Endodermal cell (in vitro differentiated cells): ENCODE measurements at regions not wholly inside any gene's neighbourhood (a gene's known extent, or its start where the extent isn't known, plus 50 kb on each side); places are given as distances from the start of the nearest gene placed in this dataset.

Experiments
- DNase-seq: peaks from one replicate; pipeline ENCODE4 v3.0.0-alpha.2; 2017
- H3K27ac ChIP-seq: 2 replicates; pipeline ENCODE4 v1.5.1; 2013; ENCODE audit warnings: mild to moderate bottlenecking, low read depth, low read length, moderate library complexity
- H3K27me3 ChIP-seq: 2 replicates; pipeline ENCODE4 v1.6.1; 2013; ENCODE audit warnings: mild to moderate bottlenecking, low read length, moderate library complexity; ENCODE audit not compliant: insufficient read depth, control insufficient read depth, poor library complexity, severe bottlenecking
- H3K36me3 ChIP-seq: 2 replicates; pipeline ENCODE4 v1.7.0; 2013; ENCODE audit warnings: mild to moderate bottlenecking, low read length, moderate library complexity; ENCODE audit not compliant: control insufficient read depth, insufficient read depth
- H3K4me1 ChIP-seq: one replicate; pipeline ENCODE4 v1.7.0; 2013; ENCODE audit warnings: low read length; ENCODE audit not compliant: control insufficient read depth, insufficient read depth
- H3K4me3 ChIP-seq: 2 replicates; pipeline ENCODE4 v1.5.1; 2013; ENCODE audit warnings: mild to moderate bottlenecking, low read length, moderate library complexity
- H3K9ac ChIP-seq: 2 replicates; pipeline ENCODE4 v1.6.1; 2013; ENCODE audit warnings: mild to moderate bottlenecking, low read length, moderate library complexity; ENCODE audit not compliant: poor library complexity, severe bottlenecking; ENCODE audit errors: extremely low read depth
- H3K9me3 ChIP-seq: 2 replicates; pipeline ENCODE4 v1.6.1; 2013; ENCODE audit warnings: mild to moderate bottlenecking, low read length, moderate library complexity; ENCODE audit not compliant: control insufficient read depth
- H3K27ac Mint-ChIP-seq: 2 replicates; pipeline ENCODE4 v1.8.0; 2020; ENCODE audit warnings: mixed read lengths
- H3K27me3 Mint-ChIP-seq: 2 replicates; pipeline ENCODE4 v1.8.0; 2021; ENCODE audit warnings: mild to moderate bottlenecking, mixed read lengths; ENCODE audit not compliant: insufficient read depth
- H3K36me3 Mint-ChIP-seq: 2 replicates; pipeline ENCODE4 v1.8.0; 2020; ENCODE audit warnings: low read depth, mixed read lengths
- H3K4me1 Mint-ChIP-seq: 2 replicates; pipeline ENCODE4 v1.8.0; 2020; ENCODE audit warnings: mixed read lengths
- H3K4me3 Mint-ChIP-seq: 2 replicates; pipeline ENCODE4 v1.8.0; 2020; ENCODE audit warnings: mild to moderate bottlenecking, moderate library complexity, mixed read lengths
- H3K9me3 Mint-ChIP-seq: 2 replicates; pipeline ENCODE4 v1.8.0; 2020; ENCODE audit warnings: mild to moderate bottlenecking, mixed read lengths
- CTCF ChIP-seq: fragments of 200-600 bp; sonication (generic); conservative IDR thresholded peaks from 2 replicates; pipeline ENCODE4 v1.5.0; 2021; ENCODE audit warnings: antibody characterized with exemption, mild to moderate bottlenecking
- WGBS, 2 experiments: methylation state at CpG; one replicate each; pipeline versions ENCODE4 v1.1.5 to v1.1.7; 2013; ENCODE audit warnings: missing lambda C conversion rate in 2 of 2, mixed read lengths in 1 of 2; ENCODE audit not compliant: insufficient coverage in 1 of 2, insufficient read length in 1 of 2; 5-methylcytosine and 5-hydroxymethylcytosine counted together

- no peak for TF ChIP-seq CTCF
- Histone ChIP-seq H3K4me1 (peaks cover 6% of the 10 kb centered on the region), H3K27ac (no peak overlapping the region), H3K27me3 (no peaks in the 10 kb centered on the region), H3K9me3 (no peaks in the 10 kb centered on the region), H3K36me3 (no peaks in the 10 kb centered on the region), H3K4me3 (no peak overlapping the region), H3K9ac (no peak overlapping the region)
- no peak overlapping the region for H3K4me3 Mint-ChIP-seq
- DNase-seq, result no peak
- H3K27ac Mint-ChIP-seq, result no peak overlapping the region
- 40 to 100% methylated on average over 1 of the region's 1 CpG for WGBS, 2 experiments
- H3K4me1 Mint-ChIP-seq, result peaks cover 15% of the 10 kb centered on the region
- peaks cover 16% of the 10 kb centered on the region for H3K27me3 Mint-ChIP-seq
- peaks cover 46% of the 10 kb centered on the region for H3K9me3 Mint-ChIP-seq
- H3K36me3 Mint-ChIP-seq, result peaks cover 3% of the 10 kb centered on the region
These were observed 123.9 kb downstream of the GPR65 start for GRCh38 chr14:88128816-88129215.

- Mint-ChIP-seq H3K27me3 (peaks cover 21% of the 10 kb centered on the region), H3K36me3 (peaks cover 3% of the 10 kb centered on the region), H3K27ac (peak overlapping the region; percentile 40), H3K4me3 (no peak overlapping the region), H3K9me3 (peaks cover 48% of the 10 kb centered on the region), H3K4me1 (peaks cover 15% of the 10 kb centered on the region)
- 67 to 76% methylated on average over 1 to 2 of the region's 2 CpGs for WGBS, 2 experiments
- H3K4me1 ChIP-seq, result peaks cover 6% of the 10 kb centered on the region
- H3K4me3 ChIP-seq, result no peak overlapping the region
- DNase-seq, result no peak
- peak; percentile 57 for TF ChIP-seq CTCF
- H3K36me3 ChIP-seq, result no peaks in the 10 kb centered on the region
- H3K9me3 ChIP-seq, result no peaks in the 10 kb centered on the region
- H3K9ac ChIP-seq, result no peak overlapping the region
- H3K27me3 ChIP-seq, result no peaks in the 10 kb centered on the region
- H3K27ac ChIP-seq, result no peak overlapping the region
These were observed 124.5 kb downstream of the GPR65 start for GRCh38 chr14:88129306-88130056.

- H3K9ac ChIP-seq, result no peak overlapping the region
- WGBS, 2 experiments, result 91 to 100% methylated on average over 1 to 2 of the region's 2 CpGs
- H3K4me1 ChIP-seq, result peaks cover 6% of the 10 kb centered on the region
- Mint-ChIP-seq H3K9me3 (peaks cover 48% of the 10 kb centered on the region), H3K4me1 (peaks cover 15% of the 10 kb centered on the region), H3K27ac (peak overlapping the region; percentile 40), H3K4me3 (no peak overlapping the region), H3K27me3 (peaks cover 22% of the 10 kb centered on the region), H3K36me3 (peaks cover 3% of the 10 kb centered on the region)
- no peak for DNase-seq
- no peak overlapping the region for H3K27ac ChIP-seq
- no peak overlapping the region for H3K4me3 ChIP-seq
- no peaks in the 10 kb centered on the region for H3K36me3 ChIP-seq
- H3K27me3 ChIP-seq, result no peaks in the 10 kb centered on the region
- no peaks in the 10 kb centered on the region for H3K9me3 ChIP-seq
- TF ChIP-seq CTCF, result no peak
These were observed 125.1 kb downstream of the GPR65 start for GRCh38 chr14:88130057-88130432.
